Naive thymus-derived CD8-positive, alpha-beta T cell (primary cell): ENCODE measurements at regions not wholly inside any gene's neighbourhood (a gene's known extent, or its start where the extent isn't known, plus 50 kb on each side); places are given as distances from the start of the nearest gene placed in this dataset.

Source experiments
- ATAC-seq, 2 donors: fragments of 150-1000 bp; cut with Tn5 transposase in 1 of 2; sonication (Bioruptor Pico), chemical (Tn5 transposase) in 1 of 2; 1 replicate in 1 of 2; 2 replicates in 1 of 2; pipeline ENCODE4 v1.10.0; 2021; ENCODE audit warnings: mild to moderate bottlenecking in 2 of 2, moderate library complexity in 2 of 2
- POLR2A ChIA-PET: fragments of 350-600 bp; sonication (Branson Sonifier 250); formaldehyde crosslinking; loops from one replicate; lab custom pipeline; 2021; ENCODE audit warnings: antibody characterized with exemption; lab: Charles Lee
- DNase-seq, 10 donors: peaks; one replicate each; pipeline versions ENCODE4 v3.0.0 to v3.0.0-alpha.2; 2020 to 2022
- H3K27ac Mint-ChIP-seq, 10 donors: one replicate each; pipeline ENCODE4 v1.8.0; 2020 to 2022; ENCODE audit warnings: mild to moderate bottlenecking in 10 of 10, mixed read lengths in 10 of 10, moderate library complexity in 4 of 10, inconsistent platforms in 1 of 10
- H3K27me3 Mint-ChIP-seq, 5 donors: one replicate each; pipeline ENCODE4 v1.8.0; 2021 to 2022; ENCODE audit warnings: mixed read lengths in 5 of 5
- H3K36me3 Mint-ChIP-seq, 3 donors: one replicate each; pipeline ENCODE4 v1.8.0; 2020 to 2022; ENCODE audit warnings: mixed read lengths in 3 of 3, mild to moderate bottlenecking in 2 of 3, inconsistent platforms in 1 of 3
- H3K4me1 Mint-ChIP-seq, 4 donors: one replicate each; pipeline ENCODE4 v1.8.0; 2021 to 2022; ENCODE audit warnings: mixed read lengths in 4 of 4
- H3K4me3 Mint-ChIP-seq, 10 donors: one replicate each; pipeline ENCODE4 v1.8.0; 2020 to 2022; ENCODE audit warnings: mild to moderate bottlenecking in 10 of 10, mixed read lengths in 10 of 10, moderate library complexity in 6 of 10, inconsistent platforms in 1 of 10
- H3K9me3 Mint-ChIP-seq, 9 donors: one replicate each; pipeline ENCODE4 v1.8.0; 2020 to 2022; ENCODE audit warnings: mixed read lengths in 9 of 9, mild to moderate bottlenecking in 3 of 9, inconsistent platforms in 1 of 9, moderate library complexity in 1 of 9

GRCh38 chr7:49228426-49229098 lies 304.2 kb downstream of the CDC14C start:
- no peak overlapping the region for H3K27ac Mint-ChIP-seq
- POLR2A ChIA-PET: no interaction called here
- ATAC-seq (no peak), DNase-seq (no peak)
- H3K4me3 Mint-ChIP-seq: no peak overlapping the region
- H3K36me3 Mint-ChIP-seq: no peaks in the 10 kb centered on the region
- peaks cover 0 to 42% (median 6%) of the 10 kb centered on the region in 9 donors for H3K9me3 Mint-ChIP-seq
- no peaks in the 10 kb centered on the region for H3K4me1 Mint-ChIP-seq
- H3K27me3 Mint-ChIP-seq: peaks cover 0 to 1% (median 0%) of the 10 kb centered on the region in 5 donors

GRCh38 chr7:49229246-49229645 lies 304.9 kb downstream of the CDC14C start:
- DNase-seq (no peak), ATAC-seq (no peak)
- peaks cover 0 to 1% (median 0%) of the 10 kb centered on the region in 5 donors for H3K27me3 Mint-ChIP-seq
- peaks cover 0 to 40% (median 6%) of the 10 kb centered on the region in 9 donors for H3K9me3 Mint-ChIP-seq
- no peak overlapping the region for H3K27ac Mint-ChIP-seq
- H3K4me1 Mint-ChIP-seq: no peaks in the 10 kb centered on the region
- H3K36me3 Mint-ChIP-seq: no peaks in the 10 kb centered on the region
- H3K4me3 Mint-ChIP-seq: no peak overlapping the region
- POLR2A ChIA-PET: no interaction called here

- Mint-ChIP-seq H3K27me3 (peaks cover 0 to 3% (median 0%) of the 10 kb centered on the region in 5 donors), H3K4me1 (peaks cover 0 to 2% (median 0%) of the 10 kb centered on the region in 4 donors), H3K27ac (no peak overlapping the region), H3K36me3 (peaks cover 0 to 6% (median 0%) of the 10 kb centered on the region in 3 donors), H3K4me3 (no peak overlapping the region), H3K9me3 (peaks cover 3 to 44% (median 17%) of the 10 kb centered on the region in 9 donors)
- DNase-seq (no peak), ATAC-seq (no peak)
- POLR2A ChIA-PET: no interaction called here
Observed at GRCh38 chr7:49243521-49243920, 319.2 kb downstream of the CDC14C start.

- ATAC-seq: no peak
- POLR2A ChIA-PET: no interaction called here
- peaks cover 0 to 34% (median 12%) of the 10 kb centered on the region in 9 donors for H3K9me3 Mint-ChIP-seq
Observed at GRCh38 chr7:49244543-49244942, 320.2 kb downstream of the CDC14C start.

GRCh38 chr7:49245062-49245461 lies 320.7 kb downstream of the CDC14C start:
- DNase-seq (no peak), ATAC-seq (no peak)
- no peaks in the 10 kb centered on the region for H3K36me3 Mint-ChIP-seq
- POLR2A ChIA-PET: no interaction called here
- H3K4me1 Mint-ChIP-seq: no peaks in the 10 kb centered on the region
- no peak overlapping the region for H3K27ac Mint-ChIP-seq
- peaks cover 0 to 30% (median 9%) of the 10 kb centered on the region in 9 donors for H3K9me3 Mint-ChIP-seq
- peaks cover 0 to 3% (median 0%) of the 10 kb centered on the region in 5 donors for H3K27me3 Mint-ChIP-seq
- H3K4me3 Mint-ChIP-seq: no peak overlapping the region

More at GRCh38 chr7:49244543-49244942, 320.2 kb downstream of the CDC14C start:
- no peak for DNase-seq
- H3K27ac Mint-ChIP-seq: no peak overlapping the region
- no peak overlapping the region for H3K4me3 Mint-ChIP-seq
- no peaks in the 10 kb centered on the region for H3K36me3 Mint-ChIP-seq
- peaks cover 0 to 1% (median 0%) of the 10 kb centered on the region in 4 donors for H3K4me1 Mint-ChIP-seq
- H3K27me3 Mint-ChIP-seq: peaks cover 0 to 3% (median 0%) of the 10 kb centered on the region in 5 donors

- POLR2A ChIA-PET: no interaction called here
- Mint-ChIP-seq H3K4me1 (no peaks in the 10 kb centered on the region), H3K4me3 (no peak overlapping the region), H3K9me3 (peaks cover 0 to 18% (median 5%) of the 10 kb centered on the region in 9 donors), H3K36me3 (no peaks in the 10 kb centered on the region), H3K27ac (no peak overlapping the region), H3K27me3 (peaks cover 0 to 3% (median 0%) of the 10 kb centered on the region in 5 donors)
- DNase-seq (no peak), ATAC-seq (no peak)
Observed at GRCh38 chr7:49247759-49248158, 323.4 kb downstream of the CDC14C start.

- Mint-ChIP-seq H3K36me3 (no peaks in the 10 kb centered on the region), H3K4me1 (no peaks in the 10 kb centered on the region), H3K9me3 (peaks cover 0 to 11% (median 4%) of the 10 kb centered on the region in 9 donors), H3K27ac (no peak overlapping the region), H3K4me3 (no peak overlapping the region), H3K27me3 (no peaks in the 10 kb centered on the region)
- POLR2A ChIA-PET: no interaction called here
- ATAC-seq (no peak), DNase-seq (no peak)
Observed at GRCh38 chr7:49255054-49255453, 330.7 kb downstream of the CDC14C start.

- H3K27ac Mint-ChIP-seq: no peak overlapping the region
- no peak overlapping the region for H3K4me3 Mint-ChIP-seq
- POLR2A ChIA-PET: no interaction called here
- DNase-seq: no peak
- no peaks in the 10 kb centered on the region for H3K27me3 Mint-ChIP-seq
- no peaks in the 10 kb centered on the region for H3K4me1 Mint-ChIP-seq
- ATAC-seq: no peak
- H3K36me3 Mint-ChIP-seq: no peaks in the 10 kb centered on the region
- H3K9me3 Mint-ChIP-seq: peaks cover 0 to 11% (median 4%) of the 10 kb centered on the region in 9 donors
Observed at GRCh38 chr7:49260538-49260937, 336.2 kb downstream of the CDC14C start.

GRCh38 chr7:49261928-49262327 lies 337.6 kb downstream of the CDC14C start:
- no peak overlapping the region for H3K4me3 Mint-ChIP-seq
- no peaks in the 10 kb centered on the region for H3K4me1 Mint-ChIP-seq
- H3K27ac Mint-ChIP-seq: no peak overlapping the region
- no peaks in the 10 kb centered on the region for H3K27me3 Mint-ChIP-seq
- POLR2A ChIA-PET: no interaction called here
- H3K36me3 Mint-ChIP-seq: no peaks in the 10 kb centered on the region
- H3K9me3 Mint-ChIP-seq: peaks cover 0 to 10% (median 4%) of the 10 kb centered on the region in 9 donors
- ATAC-seq (no peak), DNase-seq (no peak)

- DNase-seq: no peak
- Mint-ChIP-seq H3K4me3 (no peak overlapping the region), H3K4me1 (no peaks in the 10 kb centered on the region), H3K36me3 (no peaks in the 10 kb centered on the region), H3K27ac (no peak overlapping the region), H3K27me3 (no peaks in the 10 kb centered on the region), H3K9me3 (peaks cover 0 to 7% (median 4%) of the 10 kb centered on the region in 9 donors)
- ATAC-seq: no peak
- POLR2A ChIA-PET: no interaction called here
Observed at GRCh38 chr7:49264530-49264929, 340.2 kb downstream of the CDC14C start.

GRCh38 chr7:49273897-49274296 lies 349.6 kb downstream of the CDC14C start:
- POLR2A ChIA-PET: no interaction called here
- ATAC-seq (no peak), DNase-seq (no peak)
- Mint-ChIP-seq H3K36me3 (no peaks in the 10 kb centered on the region), H3K27me3 (no peaks in the 10 kb centered on the region), H3K9me3 (peaks cover 0 to 3% (median 0%) of the 10 kb centered on the region in 9 donors), H3K27ac (no peak overlapping the region), H3K4me3 (no peak overlapping the region), H3K4me1 (no peaks in the 10 kb centered on the region)

GRCh38 chr7:49279891-49280290 lies 355.5 kb downstream of the CDC14C start:
- Mint-ChIP-seq H3K36me3 (no peaks in the 10 kb centered on the region), H3K9me3 (peaks cover 0 to 13% (median 0%) of the 10 kb centered on the region in 9 donors), H3K27me3 (no peaks in the 10 kb centered on the region), H3K27ac (no peak overlapping the region), H3K4me3 (no peak overlapping the region), H3K4me1 (no peaks in the 10 kb centered on the region)
- DNase-seq (no peak), ATAC-seq (no peak)
- POLR2A ChIA-PET: no interaction called here

GRCh38 chr7:49287653-49288052 lies 363.3 kb downstream of the CDC14C start:
- peaks cover 0 to 14% (median 3%) of the 10 kb centered on the region in 9 donors for H3K9me3 Mint-ChIP-seq

GRCh38 chr7:49294611-49295010 lies 370.3 kb downstream of the CDC14C start:
- POLR2A ChIA-PET: no interaction called here
- H3K36me3 Mint-ChIP-seq: no peaks in the 10 kb centered on the region
- no peak for ATAC-seq

More at GRCh38 chr7:49287653-49288052, 363.3 kb downstream of the CDC14C start:
- no peak overlapping the region for H3K4me3 Mint-ChIP-seq
- DNase-seq (no peak), ATAC-seq (no peak)
- H3K27ac Mint-ChIP-seq: no peak overlapping the region
- H3K27me3 Mint-ChIP-seq: no peaks in the 10 kb centered on the region
- POLR2A ChIA-PET: no interaction called here
- no peaks in the 10 kb centered on the region for H3K36me3 Mint-ChIP-seq
- no peaks in the 10 kb centered on the region for H3K4me1 Mint-ChIP-seq

More at GRCh38 chr7:49294611-49295010, 370.3 kb downstream of the CDC14C start:
- Mint-ChIP-seq H3K4me3 (no peak overlapping the region), H3K27ac (no peak overlapping the region), H3K27me3 (no peaks in the 10 kb centered on the region), H3K9me3 (peaks cover 0 to 10% (median under 1%) of the 10 kb centered on the region in 9 donors), H3K4me1 (no peaks in the 10 kb centered on the region)
- DNase-seq: no peak
